Gastroesophageal sphincter (tissue), 3 donors: ENCODE measurements at regions not wholly inside any gene's neighbourhood (a gene's known extent, or its start where the extent isn't known, plus 50 kb on each side); places are given as distances from the start of the nearest gene placed in this dataset.

Experiments used
- CTCF ChIP-seq, 4 experiments: fragments of 200-600 bp in 2 of 4; fragments of 450-650 bp in 2 of 4; sonication (generic) in 1 of 4; IDR thresholded peaks; one replicate each; pipeline ENCODE4 v1.5.1; 2017 to 2019; ENCODE audit warnings: antibody characterized with exemption in 4 of 4, mild to moderate bottlenecking in 2 of 4, moderate library complexity in 2 of 4
- POLR2A ChIP-seq, 2 donors: fragments of 450-650 bp; IDR thresholded peaks; one replicate each; pipeline ENCODE4 v1.6.1; 2017; ENCODE audit warnings: antibody characterized with exemption in 2 of 2, mild to moderate bottlenecking in 2 of 2, moderate library complexity in 1 of 2
- POLR2AphosphoS5 ChIP-seq: sonication (generic); formaldehyde crosslinking; IDR thresholded peaks from one replicate; pipeline ENCODE4 v1.6.1; 2017; ENCODE audit warnings: antibody characterized with exemption

- TF ChIP-seq CTCF (IDR thresholded peaks at IDR 0.05) (no peak), POLR2A (IDR thresholded peaks at IDR 0.05) (no peak), POLR2AphosphoS5 (no peak)
Observed at GRCh38 chr12:111274777-111275176, 94.1 kb downstream of the PHETA1 start.
